Gastrocnemius medialis (tissue), 4 donors: ENCODE measurements at regions not wholly inside any gene's neighbourhood (a gene's known extent, or its start where the extent isn't known, plus 50 kb on each side); places are given as distances from the start of the nearest gene placed in this dataset.
A peak's percentile ranks its signal among the peaks of the same experiment; 100 is the strongest.

Experiments used
- ATAC-seq, 2 donors: fragments of 150-250 bp; one replicate each; pipeline ENCODE4 v1.9.1; 2016
- DNase-seq, 2 donors: peaks; one replicate each; pipeline ENCODE4 v3.0.0-alpha.2; 2019
- H3K27ac ChIP-seq, 4 donors: fragments of 200-600 bp; sonication (generic); 1 replicate in 1 of 4; 2 replicates in 3 of 4; pipeline ENCODE4 v1.5.1; 2016 to 2018; ENCODE audit warnings: mild to moderate bottlenecking in 2 of 4, moderate library complexity in 1 of 4
- H3K27me3 ChIP-seq, 3 donors: fragments of 200-600 bp; sonication (generic) in 2 of 3; 1 replicate in 1 of 3; 2 replicates in 2 of 3; pipeline versions ENCODE4 v1.5.1 to v1.6.0; 2016 to 2019; ENCODE audit warnings: mild to moderate bottlenecking in 1 of 3, moderate library complexity in 1 of 3
- H3K36me3 ChIP-seq, 2 donors: fragments of 200-600 bp; sonication (generic) in 1 of 2; one replicate each; pipeline ENCODE4 v1.5.1; 2017 to 2018
- H3K4me1 ChIP-seq, 2 donors: fragments of 200-600 bp; sonication (generic) in 1 of 2; one replicate each; pipeline ENCODE4 v1.5.1; 2016 to 2017; ENCODE audit warnings: mild to moderate bottlenecking in 2 of 2
- H3K4me3 ChIP-seq, 4 donors: fragments of 200-600 bp; sonication (generic) in 3 of 4; 1 replicate in 1 of 4; 2 replicates in 3 of 4; pipeline ENCODE4 v1.5.1; 2016 to 2019; ENCODE audit warnings: mild to moderate bottlenecking in 2 of 4
- H3K9me3 ChIP-seq, 3 donors: fragments of 200-600 bp; sonication (generic) in 2 of 3; 1 replicate in 1 of 3; 2 replicates in 2 of 3; pipeline ENCODE4 v1.5.1; 2016 to 2019
- CTCF ChIP-seq, 5 experiments: fragments of 450-650 bp in 3 of 5; fragments of 200-600 bp in 2 of 5; sonication (generic) in 2 of 5; IDR thresholded peaks in 4 of 5; conservative IDR thresholded peaks in 1 of 5; 1 replicate in 4 of 5; 2 replicates in 1 of 5; pipeline ENCODE4 v1.5.1; 2016 to 2019; ENCODE audit warnings: antibody characterized with exemption in 5 of 5, mild to moderate bottlenecking in 3 of 5, moderate library complexity in 3 of 5
- POLR2A ChIP-seq, 2 donors: fragments of 450-650 bp; IDR thresholded peaks; one replicate each; pipeline ENCODE4 v1.6.1; 2017; ENCODE audit warnings: antibody characterized with exemption in 2 of 2, mild to moderate bottlenecking in 2 of 2, moderate library complexity in 2 of 2
- in situ Hi-C, 4 donors: fragments of 200-750 bp; cut with MboI; loops; one replicate each; pipeline versions ENCODE4 v1.15.0 to v1.8.0; 2017; ENCODE audit warnings: low sequenced_read_pairs in 4 of 4
- intact Hi-C: fragments of 100-400 bp; cut with DNase I; formaldehyde crosslinking; loops from one replicate; pipeline ENCODE4 v1.15.1; 2023; ENCODE audit warnings: low total_unique reads

- Histone ChIP-seq H3K4me3 (no peak overlapping the region), H3K36me3 (no peaks in the 10 kb centered on the region), H3K27ac (peak overlapping the region in 3 of 4 donors; percentile 36 to 56 (median 38)), H3K9me3 (no peaks in the 10 kb centered on the region), H3K27me3 (no peaks in the 10 kb centered on the region), H3K4me1 (no peaks in the 10 kb centered on the region)
- TF ChIP-seq POLR2A (IDR thresholded peaks at IDR 0.05) = no peak
- TF ChIP-seq CTCF (IDR thresholded peaks at IDR 0.05 in 4 of 5, conservative IDR thresholded peaks at IDR 0.05 in 1 of 5) = no peak
- intact Hi-C loops (no loop called here), in situ Hi-C loops (no loop called here)
- ATAC-seq = peak; percentile 52 to 68
- DNase-seq = peak in 1 of 2 donors; percentile 53
Observed at GRCh38 chr5:67289763-67290521, 93.3 kb upstream of the CD180 start.

GRCh38 chr5:67287510-67288268, 91.1 kb upstream of the CD180 start:
- no peaks in the 10 kb centered on the region for H3K4me1 ChIP-seq
- in situ Hi-C loops (no loop called here), intact Hi-C loops (no loop called here)
- TF ChIP-seq CTCF (IDR thresholded peaks at IDR 0.05 in 4 of 5, conservative IDR thresholded peaks at IDR 0.05 in 1 of 5) = no peak
- H3K27ac ChIP-seq = no peak overlapping the region
- no peaks in the 10 kb centered on the region for H3K27me3 ChIP-seq
- no peak for DNase-seq
- no peak for ATAC-seq
- H3K36me3 ChIP-seq = no peaks in the 10 kb centered on the region
- H3K9me3 ChIP-seq = no peaks in the 10 kb centered on the region
- no peak overlapping the region for H3K4me3 ChIP-seq

GRCh38 chr5:67286006-67286405, 89.4 kb upstream of the CD180 start:
- TF ChIP-seq CTCF (IDR thresholded peaks at IDR 0.05 in 4 of 5, conservative IDR thresholded peaks at IDR 0.05 in 1 of 5) (no peak), POLR2A (IDR thresholded peaks at IDR 0.05) (no peak)
- Histone ChIP-seq H3K36me3 (no peaks in the 10 kb centered on the region), H3K27ac (no peak overlapping the region), H3K9me3 (no peaks in the 10 kb centered on the region), H3K4me1 (no peaks in the 10 kb centered on the region), H3K4me3 (no peak overlapping the region), H3K27me3 (no peaks in the 10 kb centered on the region)
- no peak for ATAC-seq
- in situ Hi-C loops = no loop called here
- no peak for DNase-seq
- intact Hi-C loops = no loop called here

- no peak for ATAC-seq
Observed at GRCh38 chr5:67283988-67284487, 87.4 kb upstream of the CD180 start.

More at GRCh38 chr5:67283988-67284487, 87.4 kb upstream of the CD180 start:
- intact Hi-C loops = no loop called here
- Histone ChIP-seq H3K9me3 (no peaks in the 10 kb centered on the region), H3K36me3 (no peaks in the 10 kb centered on the region), H3K4me3 (no peak overlapping the region), H3K4me1 (no peaks in the 10 kb centered on the region), H3K27me3 (no peaks in the 10 kb centered on the region), H3K27ac (no peak overlapping the region)
- no peak for TF ChIP-seq CTCF (IDR thresholded peaks at IDR 0.05 in 4 of 5, conservative IDR thresholded peaks at IDR 0.05 in 1 of 5)
- TF ChIP-seq POLR2A (IDR thresholded peaks at IDR 0.05) = no peak
- DNase-seq = no peak
- in situ Hi-C loops = no loop called here
